ENCODE measurements at regions not wholly inside any gene's neighbourhood (a gene's known extent, or its start where the extent isn't known, plus 50 kb on each side); places are given as distances from the start of the nearest gene placed in this dataset.

GRCh38 chrX:39616098-39616729, 481.5 kb downstream of the BCOR start:
- Histone ChIP-seq H3K14ac (replicated peaks; ENCODE audit: low read depth, low read length) (no peak overlapping the region), H3K4ac (ENCODE audit: low read depth, low read length) (no peak overlapping the region), H4K8ac (ENCODE audit: low read depth in 2 of 2, low read length in 2 of 2) (no peak overlapping the region), H3K23ac (ENCODE audit: low read depth, low read length) (no peak overlapping the region), H2BK15ac (ENCODE audit: low read depth, low read length) (no peak overlapping the region), H3K18ac (ENCODE audit: low read depth, low read length) (no peak overlapping the region), H3K4me1 (ENCODE audit: control insufficient read depth, insufficient read depth, low read length) (no peaks in the 10 kb centered on the region), H3K4me3 (ENCODE audit: insufficient read depth, low read depth, low read length) (no peak overlapping the region), H3K27ac (ENCODE audit: insufficient read depth, low read length) (no peak overlapping the region), H4K20me1 (ENCODE audit: insufficient read depth, low read length) (no peaks in the 10 kb centered on the region), H3K4me2 (ENCODE audit: low read depth, low read length) (no peak overlapping the region), H2AK9ac (replicated peaks; ENCODE audit: low read depth, low read length, poor library complexity) (no peak overlapping the region), H3K27me3 (ENCODE audit: control insufficient read depth, insufficient read depth, low read length) (peaks cover 21% of the 10 kb centered on the region), H2BK120ac (ENCODE audit: low read depth, low read length) (no peak overlapping the region), H2BK20ac (ENCODE audit: low read depth, low read length) (no peak overlapping the region), H3K9me3 (ENCODE audit: control insufficient read depth, insufficient read depth, low read length) (no peaks in the 10 kb centered on the region; the same call in 1 of the 2 replicates), H3K9me1 (ENCODE audit: insufficient read depth, low read length) (no peaks in the 10 kb centered on the region), H3K79me1 (ENCODE audit: low read depth in 1 of 2, low read length in 2 of 2) (no peaks in the 10 kb centered on the region), H3K36me3 (ENCODE audit: control insufficient read depth, insufficient read depth, low read length) (no peaks in the 10 kb centered on the region), H4K5ac (ENCODE audit: low read depth, low read length) (no peak overlapping the region), H2BK5ac (ENCODE audit: low read depth, low read length, poor library complexity, severe bottlenecking) (no peak overlapping the region), H4K91ac (ENCODE audit: insufficient read depth, low read depth, low read length) (no peak overlapping the region), H2AK5ac (ENCODE audit: low read depth, low read length) (no peak overlapping the region), H3K56ac (ENCODE audit: extremely low read depth, insufficient read depth, low read length) (no peak overlapping the region), H2AFZ (replicated peaks; ENCODE audit: low read length, poor library complexity) (no peak overlapping the region), H3K9ac (ENCODE audit: low read depth, low read length) (no peak overlapping the region)
- 73% methylated on average over 2 of the region's 5 CpGs; no CpG with 5 or more reads in 1 of the 2 experiments for WGBS, 2 experiments (ENCODE audit: extremely low coverage in 2 of 2, insufficient read length in 1 of 2)
- in situ Hi-C loops (cut with MboI; ENCODE audit: low sequenced_read_pairs), result no loop called here
- intact Hi-C loops (cut with micrococcal nuclease), result no loop called here
- DNase-seq (no peak), ATAC-seq (ENCODE audit: low read depth) (no peak)
- dilution Hi-C loops (cut with HindIII; ENCODE audit: low sequenced_read_pairs, unreplicated experiment), result no loop called here
- CTCF ChIA-PET, result no interaction called here
- no peak for TF ChIP-seq MAZ (IDR thresholded peaks at IDR 0.05; ENCODE audit: borderline replicate concordance, low read depth, low read length)
- no peak for TF ChIP-seq CHD1 (IDR thresholded peaks at IDR 0.05; ENCODE audit: low read depth, low read length)
- no peak for TF ChIP-seq RFX5 (IDR thresholded peaks at IDR 0.05; ENCODE audit: low read depth, low read length)
- no peak for TF ChIP-seq SMC3 (IDR thresholded peaks at IDR 0.05; ENCODE audit: low read depth, low read length)
- TF ChIP-seq CTCF (conservative IDR thresholded peaks at IDR 0.05; ENCODE audit: low read depth, low read length), result no peak
- no peak for TF ChIP-seq RAD21 (IDR thresholded peaks at IDR 0.05; ENCODE audit: low read length)
- no peak for TF ChIP-seq USF2 (IDR thresholded peaks at IDR 0.05; ENCODE audit: low read depth, low read length)
- no peak for TF ChIP-seq CEBPB (IDR thresholded peaks at IDR 0.05; ENCODE audit: low read depth, low read length)
- no peak for TF ChIP-seq POLR2A (IDR thresholded peaks at IDR 0.05; ENCODE audit: low read depth, low read length)
- TF ChIP-seq BHLHE40 (IDR thresholded peaks at IDR 0.05; ENCODE audit: low read depth, low read length), result no peak
- no TSS peak for BruUV-seq (replicated peaks)
- POLR2A ChIA-PET (ENCODE audit: unreplicated experiment), result no interaction called here

Data from IMR-90 (cell line).